Mesenchymal stem cell (in vitro differentiated cells and primary cell): ENCODE measurements at regions not wholly inside any gene's neighbourhood (a gene's known extent, or its start where the extent isn't known, plus 50 kb on each side); places are given as distances from the start of the nearest gene placed in this dataset.
A peak's percentile ranks its signal among the peaks of the same experiment; 100 is the strongest.

Experiments used
- DNase-seq: peaks from one replicate; pipeline ENCODE4 v3.0.0-alpha.2; 2013
- H2AFZ ChIP-seq: one replicate; pipeline ENCODE4 v1.6.1; 2013; ENCODE audit warnings: low read depth, mild to moderate bottlenecking, control low read depth, inconsistent platforms, low read length, moderate library complexity
- H2AK5ac ChIP-seq: 2 replicates; pipeline ENCODE4 v1.6.1; 2013; ENCODE audit warnings: low read length, moderate library complexity, mild to moderate bottlenecking, inconsistent platforms; ENCODE audit not compliant: severe bottlenecking
- H2BK120ac ChIP-seq: one replicate; pipeline ENCODE4 v1.6.1; 2013; ENCODE audit warnings: low read depth, mild to moderate bottlenecking, inconsistent platforms, low read length, moderate library complexity
- H2BK12ac ChIP-seq, 2 experiments: one replicate each; pipeline ENCODE4 v1.6.1; 2013; ENCODE audit warnings: inconsistent platforms in 2 of 2, low read length in 2 of 2, mild to moderate bottlenecking in 2 of 2, moderate library complexity in 2 of 2, control low read depth in 1 of 2
- H2BK15ac ChIP-seq: one replicate; pipeline ENCODE4 v1.6.1; 2013; ENCODE audit warnings: mild to moderate bottlenecking, low read depth, inconsistent platforms; ENCODE audit not compliant: poor library complexity, severe bottlenecking
- H2BK5ac ChIP-seq: 2 replicates; pipeline ENCODE4 v1.6.1; 2013; ENCODE audit warnings: low read depth, mild to moderate bottlenecking, low read length, control low read depth, inconsistent platforms; ENCODE audit not compliant: poor library complexity, severe bottlenecking
- H3K14ac ChIP-seq, 2 experiments: one replicate each; pipeline ENCODE4 v1.6.1; 2013; ENCODE audit warnings: inconsistent platforms in 2 of 2, low read length in 2 of 2, control low read depth in 1 of 2, mild to moderate bottlenecking in 1 of 2, moderate library complexity in 1 of 2
- H3K18ac ChIP-seq, 2 experiments: one replicate each; pipeline ENCODE4 v1.6.1; 2013; ENCODE audit warnings: inconsistent platforms in 2 of 2, low read length in 2 of 2, control low read depth in 1 of 2, low read depth in 1 of 2, mild to moderate bottlenecking in 1 of 2
- H3K23ac ChIP-seq, 2 experiments: one replicate each; pipeline ENCODE4 v1.6.1; 2013; ENCODE audit warnings: inconsistent platforms in 2 of 2, low read length in 2 of 2, mild to moderate bottlenecking in 2 of 2, moderate library complexity in 2 of 2, control low read depth in 1 of 2
- H3K27ac ChIP-seq: 2 replicates; pipeline ENCODE4 v1.5.1; 2013; ENCODE audit warnings: mild to moderate bottlenecking, moderate library complexity, low read length, control low read depth, inconsistent platforms; ENCODE audit not compliant: poor library complexity, severe bottlenecking
- H3K27me3 ChIP-seq, 2 experiments: 2 replicates each; pipeline versions ENCODE4 v1.6.1 to v1.7.0; 2013; ENCODE audit warnings: low read length in 2 of 2, mild to moderate bottlenecking in 2 of 2, moderate library complexity in 2 of 2, control low read depth in 1 of 2, inconsistent platforms in 1 of 2; ENCODE audit not compliant: control insufficient read depth in 1 of 2, insufficient read depth in 1 of 2
- H3K36me3 ChIP-seq, 2 experiments: 2 replicates each; pipeline versions ENCODE4 v1.6.1 to v1.7.0; 2013; ENCODE audit warnings: low read length in 2 of 2, control low read depth in 1 of 2, inconsistent platforms in 1 of 2, low read depth in 1 of 2, mild to moderate bottlenecking in 1 of 2; ENCODE audit not compliant: insufficient read depth in 2 of 2, control insufficient read depth in 1 of 2
- H3K4ac ChIP-seq, 2 experiments: one replicate each; pipeline ENCODE4 v1.6.1; 2013; ENCODE audit warnings: inconsistent platforms in 2 of 2, low read length in 2 of 2, mild to moderate bottlenecking in 2 of 2, moderate library complexity in 2 of 2, control low read depth in 1 of 2, low read depth in 1 of 2
- H3K4me1 ChIP-seq: 2 replicates; pipeline ENCODE4 v1.6.1; 2013; ENCODE audit warnings: low read depth, low read length, control low read depth; ENCODE audit not compliant: control insufficient read depth, insufficient read depth
- H3K4me2 ChIP-seq: 2 replicates; pipeline ENCODE4 v1.6.1; 2013; ENCODE audit warnings: low read length, mild to moderate bottlenecking, inconsistent platforms; ENCODE audit not compliant: poor library complexity, severe bottlenecking
- H3K4me3 ChIP-seq, 2 experiments: 2 replicates each; pipeline versions ENCODE4 v1.5.1 to v1.7.0; 2013; ENCODE audit warnings: low read length in 2 of 2, mild to moderate bottlenecking in 2 of 2, control low read depth in 1 of 2, low read depth in 1 of 2; ENCODE audit not compliant: insufficient read depth in 1 of 2
- H3K79me1 ChIP-seq: replicated peaks from 2 replicates; pipeline ENCODE4 v1.6.1; 2013; ENCODE audit warnings: mild to moderate bottlenecking, control low read depth, low read length, inconsistent platforms; ENCODE audit not compliant: poor library complexity, severe bottlenecking
- H3K9ac ChIP-seq: 2 replicates; pipeline ENCODE4 v1.7.0; 2013; ENCODE audit warnings: mild to moderate bottlenecking, low read length, moderate library complexity
- H3K9me3 ChIP-seq: 2 replicates; pipeline ENCODE4 v1.7.0; 2013; ENCODE audit warnings: mild to moderate bottlenecking, low read length; ENCODE audit not compliant: control insufficient read depth
- H4K8ac ChIP-seq: one replicate; pipeline ENCODE4 v1.6.1; 2013; ENCODE audit warnings: inconsistent platforms, mild to moderate bottlenecking, low read length, moderate library complexity
- H4K91ac ChIP-seq: one replicate; pipeline ENCODE4 v1.6.1; 2013; ENCODE audit warnings: mild to moderate bottlenecking, low read length, inconsistent platforms
- WGBS: methylation state at CpG from one replicate; pipeline ENCODE4 v1.1.7; 2013; ENCODE audit warnings: mixed read lengths; 5-methylcytosine and 5-hydroxymethylcytosine counted together

GRCh38 chr5:118551716-118552115 is 436.6 kb downstream of the DTWD2 start:
- no peak overlapping the region for H2AK5ac ChIP-seq
- no peak overlapping the region for H2BK120ac ChIP-seq
- H3K4me3 ChIP-seq = no peak overlapping the region
- H2AFZ ChIP-seq = no peak overlapping the region
- H3K14ac ChIP-seq = no peak overlapping the region
- H2BK12ac ChIP-seq = no peak overlapping the region
- H3K27ac ChIP-seq = no peak overlapping the region
- peaks cover 1% of the 10 kb centered on the region for H3K4me1 ChIP-seq
- H4K91ac ChIP-seq = no peak overlapping the region
- no peak overlapping the region for H3K4me2 ChIP-seq
- H2BK15ac ChIP-seq = no peak overlapping the region
- H3K23ac ChIP-seq = no peak overlapping the region
- WGBS = no CpG with 5 or more reads among the region's 1 CpG
- no peak overlapping the region for H3K4ac ChIP-seq
- no peak overlapping the region for H3K18ac ChIP-seq
- no peaks in the 10 kb centered on the region for H3K36me3 ChIP-seq
- no peak overlapping the region for H4K8ac ChIP-seq
- no peak for DNase-seq
- H3K9ac ChIP-seq = no peak overlapping the region
- no peaks in the 10 kb centered on the region for H3K9me3 ChIP-seq
- no peaks in the 10 kb centered on the region for H3K79me1 ChIP-seq
- H3K27me3 ChIP-seq = no peaks in the 10 kb centered on the region
- no peak overlapping the region for H2BK5ac ChIP-seq

GRCh38 chr5:118551031-118551430 is 437.3 kb downstream of the DTWD2 start:
- H3K18ac ChIP-seq = no peak overlapping the region
- H2BK120ac ChIP-seq = no peak overlapping the region
- H2BK5ac ChIP-seq = no peak overlapping the region
- DNase-seq = no peak
- H4K91ac ChIP-seq = no peak overlapping the region
- H3K27me3 ChIP-seq = no peaks in the 10 kb centered on the region
- no peak overlapping the region for H2AFZ ChIP-seq
- no peak overlapping the region for H3K14ac ChIP-seq
- no peak overlapping the region for H3K27ac ChIP-seq
- no peak overlapping the region for H2BK12ac ChIP-seq
- no peak overlapping the region for H3K23ac ChIP-seq
- peaks cover 1% of the 10 kb centered on the region for H3K4me1 ChIP-seq
- no peak overlapping the region for H4K8ac ChIP-seq
- no peak overlapping the region for H3K4ac ChIP-seq
- no peak overlapping the region for H3K4me3 ChIP-seq
- no peak overlapping the region for H2AK5ac ChIP-seq
- H3K9ac ChIP-seq = no peak overlapping the region
- H3K4me2 ChIP-seq = no peak overlapping the region
- no peaks in the 10 kb centered on the region for H3K79me1 ChIP-seq
- H3K36me3 ChIP-seq = no peaks in the 10 kb centered on the region
- H3K9me3 ChIP-seq = no peaks in the 10 kb centered on the region
- no peak overlapping the region for H2BK15ac ChIP-seq

GRCh38 chr5:118548761-118549720 is 439.3 kb downstream of the DTWD2 start:
- 71% methylated on average over 1 of the region's 2 CpGs for WGBS
- Histone ChIP-seq H4K91ac (no peak overlapping the region), H3K4ac (no peak overlapping the region), H2AK5ac (peak overlapping the region; percentile 15), H3K9me3 (no peaks in the 10 kb centered on the region), H3K36me3 (no peaks in the 10 kb centered on the region), H2BK120ac (no peak overlapping the region), H3K18ac (no peak overlapping the region), H2BK15ac (no peak overlapping the region), H3K14ac (no peak overlapping the region), H3K4me2 (no peak overlapping the region), H3K23ac (no peak overlapping the region), H4K8ac (no peak overlapping the region), H2BK12ac (no peak overlapping the region), H3K9ac (no peak overlapping the region), H2BK5ac (no peak overlapping the region), H3K79me1 (no peaks in the 10 kb centered on the region), H3K27me3 (no peaks in the 10 kb centered on the region), H3K4me1 (no peaks in the 10 kb centered on the region), H3K4me3 (no peak overlapping the region), H3K27ac (peak overlapping the region; percentile 25), H2AFZ (no peak overlapping the region)
- peak; percentile 63 for DNase-seq

- no peak overlapping the region for H4K91ac ChIP-seq
These were observed 442.9 kb downstream of the DTWD2 start for GRCh38 chr5:118545470-118545869.

More at GRCh38 chr5:118545470-118545869, 442.9 kb downstream of the DTWD2 start:
- no peak overlapping the region for H2BK120ac ChIP-seq
- H2BK15ac ChIP-seq = no peak overlapping the region
- H3K4me3 ChIP-seq = no peak overlapping the region
- no peak overlapping the region for H3K9ac ChIP-seq
- H3K9me3 ChIP-seq = no peaks in the 10 kb centered on the region
- DNase-seq = no peak
- no peak overlapping the region for H3K14ac ChIP-seq
- H3K79me1 ChIP-seq = no peaks in the 10 kb centered on the region
- H2AK5ac ChIP-seq = no peak overlapping the region
- no peak overlapping the region for H3K4ac ChIP-seq
- H3K23ac ChIP-seq = no peak overlapping the region
- no peak overlapping the region for H3K18ac ChIP-seq
- H3K4me2 ChIP-seq = no peak overlapping the region
- WGBS = no CpG with 5 or more reads among the region's 1 CpG
- H2BK12ac ChIP-seq = no peak overlapping the region
- no peak overlapping the region for H2BK5ac ChIP-seq
- H3K36me3 ChIP-seq = no peaks in the 10 kb centered on the region
- no peak overlapping the region for H4K8ac ChIP-seq
- H3K27me3 ChIP-seq = no peaks in the 10 kb centered on the region
- no peak overlapping the region for H3K27ac ChIP-seq
- H3K4me1 ChIP-seq = no peaks in the 10 kb centered on the region
- H2AFZ ChIP-seq = no peak overlapping the region
